Activated naive CD8-positive, alpha-beta T cell (primary cell): ENCODE measurements at regions not wholly inside any gene's neighbourhood (a gene's known extent, or its start where the extent isn't known, plus 50 kb on each side); places are given as distances from the start of the nearest gene placed in this dataset.

Experiments
- H3K27ac Mint-ChIP-seq: one replicate; pipeline ENCODE4 v1.8.0; 2021; ENCODE audit warnings: mixed read lengths
- H3K27me3 Mint-ChIP-seq: one replicate; pipeline ENCODE4 v1.8.0; 2021; ENCODE audit warnings: mixed read lengths
- H3K36me3 Mint-ChIP-seq: one replicate; pipeline ENCODE4 v1.8.0; 2021; ENCODE audit warnings: mixed read lengths
- H3K4me1 Mint-ChIP-seq: one replicate; pipeline ENCODE4 v1.8.0; 2021; ENCODE audit warnings: low read depth, mixed read lengths
- H3K4me3 Mint-ChIP-seq: one replicate; pipeline ENCODE4 v1.8.0; 2021; ENCODE audit warnings: mild to moderate bottlenecking, mixed read lengths
- H3K9me3 Mint-ChIP-seq: one replicate; pipeline ENCODE4 v1.8.0; 2021; ENCODE audit warnings: low read depth, mixed read lengths

GRCh38 chr2:19300961-19301360 lies 57.5 kb downstream of the OSR1 start:
- Mint-ChIP-seq H3K4me1 (no peaks in the 10 kb centered on the region), H3K4me3 (no peak overlapping the region), H3K27ac (no peak overlapping the region), H3K36me3 (peaks cover 10% of the 10 kb centered on the region), H3K9me3 (no peaks in the 10 kb centered on the region), H3K27me3 (no peaks in the 10 kb centered on the region)

DNA sequence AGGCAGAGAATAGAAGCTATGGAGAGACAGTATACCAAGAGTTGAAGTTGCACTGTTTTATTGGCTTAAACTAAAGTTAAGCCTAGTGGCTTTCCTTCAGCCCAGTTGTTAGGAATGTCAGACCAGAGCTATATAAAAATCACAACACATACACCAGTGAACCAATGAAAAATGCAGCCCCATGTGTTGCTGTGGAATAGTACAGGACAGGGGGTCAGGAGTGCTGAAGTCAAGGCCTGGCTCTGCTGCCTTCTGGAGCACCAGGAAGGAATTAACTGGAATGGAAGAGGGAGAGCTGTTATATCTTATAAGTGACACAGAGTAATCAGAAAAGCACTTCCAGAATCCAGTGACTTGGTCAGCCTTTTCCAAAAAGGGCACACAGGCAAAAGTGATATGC lies 58.9 kb downstream of the OSR1 start:
- no peak overlapping the region for H3K4me3 Mint-ChIP-seq
- no peaks in the 10 kb centered on the region for H3K4me1 Mint-ChIP-seq
- no peaks in the 10 kb centered on the region for H3K27me3 Mint-ChIP-seq
- H3K36me3 Mint-ChIP-seq, result peaks cover 3% of the 10 kb centered on the region
- H3K27ac Mint-ChIP-seq, result no peak overlapping the region
- H3K9me3 Mint-ChIP-seq, result no peaks in the 10 kb centered on the region

DNA sequence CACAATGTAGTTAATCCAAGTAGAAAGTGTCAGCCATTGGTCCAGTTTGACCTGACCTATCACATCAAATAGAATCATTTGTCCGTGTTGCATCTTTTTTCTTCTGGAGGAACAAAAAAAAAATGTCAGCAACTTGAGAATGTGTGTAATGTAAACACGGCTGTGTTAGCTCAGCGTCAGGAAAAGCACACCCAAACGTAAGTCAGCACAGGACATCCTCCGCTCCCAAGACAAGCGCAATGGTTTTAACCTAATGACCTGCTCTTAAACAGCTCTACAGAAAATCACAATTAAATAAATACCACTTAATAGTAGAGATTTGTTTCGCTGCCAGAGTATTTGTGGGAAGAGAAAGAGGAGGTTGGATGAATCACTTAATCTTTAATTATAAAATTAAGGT lies 59.4 kb downstream of the OSR1 start:
- no peaks in the 10 kb centered on the region for H3K36me3 Mint-ChIP-seq

GRCh38 chr2:19297716-19298115 lies 60.7 kb downstream of the OSR1 start:
- Mint-ChIP-seq H3K4me1 (no peaks in the 10 kb centered on the region), H3K4me3 (no peak overlapping the region), H3K27ac (no peak overlapping the region), H3K9me3 (no peaks in the 10 kb centered on the region), H3K27me3 (no peaks in the 10 kb centered on the region), H3K36me3 (no peaks in the 10 kb centered on the region)

More for the DNA sequence above, 59.4 kb downstream of the OSR1 start:
- no peaks in the 10 kb centered on the region for H3K27me3 Mint-ChIP-seq
- no peak overlapping the region for H3K4me3 Mint-ChIP-seq
- H3K27ac Mint-ChIP-seq, result no peak overlapping the region
- no peaks in the 10 kb centered on the region for H3K9me3 Mint-ChIP-seq
- H3K4me1 Mint-ChIP-seq, result no peaks in the 10 kb centered on the region

DNA sequence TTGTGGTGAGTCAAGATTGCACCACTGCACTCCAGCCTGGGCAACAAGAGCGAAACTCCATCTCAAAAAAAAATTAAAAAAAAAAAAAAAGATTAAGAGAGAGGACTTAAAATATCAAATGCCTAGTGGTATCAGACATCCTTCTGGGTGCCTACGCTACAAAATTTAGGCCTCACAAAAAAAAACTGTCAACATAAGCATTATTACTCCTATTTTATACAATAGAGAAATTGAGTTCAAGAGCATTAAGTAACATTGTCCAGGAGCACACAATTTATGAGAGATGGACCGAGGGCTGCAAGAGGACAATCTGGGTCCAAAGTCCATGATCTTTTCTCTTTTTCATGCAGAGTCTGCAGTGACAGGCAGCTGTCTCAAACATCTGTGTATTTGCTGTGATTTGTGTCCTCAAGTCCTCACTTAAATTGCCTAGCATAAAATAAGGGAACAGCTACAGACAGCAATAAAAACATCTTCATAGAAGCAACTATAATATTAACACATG lies 62.4 kb downstream of the OSR1 start:
- no peaks in the 10 kb centered on the region for H3K9me3 Mint-ChIP-seq
- no peaks in the 10 kb centered on the region for H3K36me3 Mint-ChIP-seq

DNA sequence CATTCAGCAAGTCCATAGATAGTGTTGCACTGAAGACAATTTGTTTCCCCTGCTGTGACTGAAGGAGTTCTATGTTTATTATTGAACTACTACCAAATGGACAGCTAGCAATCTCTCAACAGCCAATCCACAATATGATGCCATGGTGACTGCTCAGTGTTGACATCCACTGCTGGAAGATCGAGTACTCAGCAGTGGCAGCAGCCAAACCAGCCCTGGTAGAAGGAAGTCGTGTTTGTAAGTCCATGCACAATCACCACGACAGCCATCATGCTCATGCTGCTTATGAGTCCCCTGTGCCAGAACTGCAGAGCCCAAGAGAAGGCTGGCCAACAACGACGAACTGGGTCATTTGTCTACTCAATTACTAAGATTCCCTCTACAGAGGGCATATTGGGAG lies 66.4 kb downstream of the OSR1 start:
- no peaks in the 10 kb centered on the region for H3K36me3 Mint-ChIP-seq
- H3K27me3 Mint-ChIP-seq, result no peaks in the 10 kb centered on the region
- no peak overlapping the region for H3K27ac Mint-ChIP-seq
- H3K4me1 Mint-ChIP-seq, result peaks cover 3% of the 10 kb centered on the region
- H3K9me3 Mint-ChIP-seq, result no peaks in the 10 kb centered on the region
- H3K4me3 Mint-ChIP-seq, result no peak overlapping the region

More for the DNA sequence above, 62.4 kb downstream of the OSR1 start:
- no peak overlapping the region for H3K27ac Mint-ChIP-seq
- no peak overlapping the region for H3K4me3 Mint-ChIP-seq
- H3K27me3 Mint-ChIP-seq, result no peaks in the 10 kb centered on the region
- H3K4me1 Mint-ChIP-seq, result peaks cover 3% of the 10 kb centered on the region

DNA sequence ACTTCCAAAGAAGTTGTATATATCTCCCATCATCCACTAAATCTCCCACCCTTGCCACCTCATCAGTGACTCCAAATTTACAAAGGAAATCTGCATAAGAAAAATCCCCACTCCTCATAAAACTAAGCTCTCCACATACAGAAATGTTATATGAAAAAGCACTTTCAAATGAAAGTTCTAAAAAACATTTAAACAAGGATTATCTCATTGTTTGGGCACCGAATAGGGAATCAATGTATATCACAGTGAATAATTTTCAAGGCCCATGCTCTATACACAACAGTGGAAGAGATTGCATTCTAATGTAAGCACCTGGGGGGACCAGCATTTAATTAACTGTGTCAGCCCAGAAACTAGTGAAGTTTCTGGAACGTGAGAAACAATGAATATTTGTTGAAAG lies 70.1 kb downstream of the OSR1 start:
- no peak overlapping the region for H3K4me3 Mint-ChIP-seq
- no peaks in the 10 kb centered on the region for H3K9me3 Mint-ChIP-seq
- H3K4me1 Mint-ChIP-seq, result peaks cover 3% of the 10 kb centered on the region
- H3K36me3 Mint-ChIP-seq, result peaks cover 10% of the 10 kb centered on the region
- no peak overlapping the region for H3K27ac Mint-ChIP-seq
- no peaks in the 10 kb centered on the region for H3K27me3 Mint-ChIP-seq

DNA sequence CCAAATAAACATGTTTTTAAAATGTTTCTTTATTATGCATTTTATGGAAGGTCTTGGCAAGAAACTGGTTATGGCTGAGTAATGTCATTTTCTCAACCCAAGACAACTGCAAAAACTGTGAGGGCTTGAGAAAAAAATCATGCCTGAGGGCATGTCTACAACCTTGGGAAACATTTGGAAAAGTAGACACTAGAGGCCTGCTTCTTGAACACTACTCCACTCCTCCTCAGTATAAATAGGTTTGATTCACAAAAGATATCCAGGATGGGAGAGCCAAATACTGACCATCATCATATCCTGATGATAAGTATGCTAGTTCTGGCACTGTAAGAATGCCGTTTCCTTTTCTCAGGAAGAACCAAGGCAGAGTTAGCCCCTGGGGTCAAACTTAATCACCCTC lies 71.1 kb downstream of the OSR1 start:
- peaks cover 1% of the 10 kb centered on the region for H3K4me1 Mint-ChIP-seq

DNA sequence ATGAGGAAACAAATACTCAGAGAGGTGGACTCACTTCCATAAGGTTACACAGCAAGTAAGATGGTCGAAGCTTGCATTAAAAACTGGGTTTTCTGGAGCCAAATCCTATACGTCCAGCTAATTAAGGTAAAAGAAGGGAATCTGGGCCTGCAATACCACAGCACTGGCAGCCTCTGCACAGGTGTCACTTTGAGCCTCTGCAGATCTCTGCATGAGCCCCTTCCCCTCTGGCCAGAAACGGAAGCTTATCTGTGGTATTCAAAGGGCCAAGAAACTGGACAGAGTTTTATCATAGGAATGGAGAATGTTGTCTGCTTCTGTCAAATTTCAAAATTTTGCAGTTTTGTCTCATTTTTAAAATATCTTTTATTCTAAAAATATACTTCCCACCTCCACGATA lies 76.1 kb downstream of the OSR1 start:
- Mint-ChIP-seq H3K4me3 (no peak overlapping the region), H3K4me1 (no peaks in the 10 kb centered on the region), H3K27me3 (no peaks in the 10 kb centered on the region), H3K27ac (no peak overlapping the region), H3K9me3 (peaks cover 4% of the 10 kb centered on the region), H3K36me3 (peaks cover 16% of the 10 kb centered on the region)

More for the DNA sequence above, 71.1 kb downstream of the OSR1 start:
- no peaks in the 10 kb centered on the region for H3K9me3 Mint-ChIP-seq
- H3K27me3 Mint-ChIP-seq, result no peaks in the 10 kb centered on the region
- H3K27ac Mint-ChIP-seq, result no peak overlapping the region
- H3K36me3 Mint-ChIP-seq, result peaks cover 16% of the 10 kb centered on the region
- H3K4me3 Mint-ChIP-seq, result no peak overlapping the region

- Mint-ChIP-seq H3K27ac (no peak overlapping the region), H3K36me3 (no peaks in the 10 kb centered on the region), H3K27me3 (no peaks in the 10 kb centered on the region), H3K9me3 (no peaks in the 10 kb centered on the region), H3K4me3 (no peak overlapping the region), H3K4me1 (no peaks in the 10 kb centered on the region)
Measured at GRCh38 chr2:19274439-19274838, 84.0 kb downstream of the OSR1 start.

- H3K27me3 Mint-ChIP-seq, result no peaks in the 10 kb centered on the region
- H3K27ac Mint-ChIP-seq, result no peak overlapping the region
- H3K36me3 Mint-ChIP-seq, result no peaks in the 10 kb centered on the region
- H3K9me3 Mint-ChIP-seq, result peaks cover 4% of the 10 kb centered on the region
- H3K4me3 Mint-ChIP-seq, result no peak overlapping the region
- no peaks in the 10 kb centered on the region for H3K4me1 Mint-ChIP-seq
Measured at GRCh38 chr2:19272941-19273470, 85.4 kb downstream of the OSR1 start.

DNA sequence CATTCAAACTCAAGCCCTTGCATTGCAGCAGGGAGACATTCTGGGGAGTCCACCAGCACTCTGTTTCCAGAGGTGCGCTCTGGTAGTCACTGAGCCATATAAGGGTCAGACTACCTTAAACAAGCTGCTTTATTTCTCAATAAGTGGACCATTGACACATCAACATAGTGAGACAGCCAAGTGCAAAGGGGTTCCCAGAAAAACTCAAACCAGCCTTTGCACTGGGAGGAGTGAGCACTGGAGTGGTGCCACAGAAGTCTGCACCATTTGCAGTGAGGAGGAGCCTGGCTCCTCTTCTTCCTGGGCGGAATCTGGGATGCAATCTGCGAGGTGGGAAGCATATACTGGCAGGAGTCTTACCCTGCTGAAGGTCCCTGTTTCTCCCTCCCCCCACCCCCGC lies 86.4 kb downstream of the OSR1 start:
- Mint-ChIP-seq H3K36me3 (no peaks in the 10 kb centered on the region), H3K27ac (no peak overlapping the region), H3K4me3 (no peak overlapping the region), H3K27me3 (no peaks in the 10 kb centered on the region), H3K4me1 (no peaks in the 10 kb centered on the region), H3K9me3 (peaks cover 4% of the 10 kb centered on the region)

GRCh38 chr2:19264852-19265251 lies 93.6 kb downstream of the OSR1 start:
- H3K9me3 Mint-ChIP-seq, result peaks cover 4% of the 10 kb centered on the region
- no peak overlapping the region for H3K4me3 Mint-ChIP-seq
- no peaks in the 10 kb centered on the region for H3K27me3 Mint-ChIP-seq
- no peaks in the 10 kb centered on the region for H3K4me1 Mint-ChIP-seq
- peaks cover 2% of the 10 kb centered on the region for H3K36me3 Mint-ChIP-seq
- no peak overlapping the region for H3K27ac Mint-ChIP-seq

- Mint-ChIP-seq H3K4me1 (no peaks in the 10 kb centered on the region), H3K4me3 (no peak overlapping the region), H3K36me3 (peaks cover 2% of the 10 kb centered on the region), H3K27ac (no peak overlapping the region), H3K9me3 (no peaks in the 10 kb centered on the region), H3K27me3 (no peaks in the 10 kb centered on the region)
Measured at GRCh38 chr2:19262150-19262549, 96.3 kb downstream of the OSR1 start.

DNA sequence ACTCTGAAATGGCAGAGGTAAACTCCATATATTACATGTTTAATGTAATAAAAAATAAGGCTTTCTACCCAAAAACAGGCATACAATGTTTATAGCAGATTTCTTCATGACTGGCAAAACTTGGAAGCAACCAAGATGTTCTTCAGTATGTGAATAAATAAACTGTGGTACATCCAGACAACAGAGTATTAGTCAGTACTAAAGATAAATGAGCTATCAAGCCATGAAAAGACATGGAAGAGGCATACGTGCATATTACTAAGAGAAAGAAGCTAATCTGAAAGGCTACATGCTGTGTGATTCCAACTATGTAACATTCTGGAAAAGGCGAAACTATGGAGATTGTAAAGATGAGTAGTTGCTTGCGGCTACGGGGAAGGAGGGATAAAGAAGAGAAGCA lies 97.4 kb downstream of the OSR1 start:
- Mint-ChIP-seq H3K4me3 (no peak overlapping the region), H3K27ac (no peak overlapping the region), H3K36me3 (peaks cover 2% of the 10 kb centered on the region), H3K27me3 (no peaks in the 10 kb centered on the region), H3K9me3 (no peaks in the 10 kb centered on the region), H3K4me1 (no peaks in the 10 kb centered on the region)

DNA sequence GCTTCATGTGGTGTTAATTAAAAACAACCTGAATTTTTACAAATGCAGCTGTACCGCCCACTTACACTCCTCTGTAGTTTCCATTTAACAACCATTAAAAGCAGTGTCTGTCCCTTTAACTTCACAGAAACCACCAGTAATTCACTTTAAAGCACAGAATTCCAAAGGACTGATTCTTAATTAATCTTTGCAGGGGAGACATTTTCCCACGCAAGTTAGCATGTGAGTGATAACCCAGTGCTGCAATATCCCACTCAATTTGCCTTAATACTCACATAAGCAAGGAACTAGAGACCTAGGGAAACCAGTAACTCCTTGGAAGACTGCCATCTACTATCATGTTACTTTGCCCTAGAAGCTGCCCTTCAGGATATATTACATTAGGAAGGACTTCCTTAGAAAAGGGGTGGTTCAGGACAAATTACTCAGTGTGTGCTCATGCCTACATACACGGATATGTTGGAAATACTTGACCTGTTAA lies 102.3 kb downstream of the OSR1 start:
- Mint-ChIP-seq H3K27ac (no peak overlapping the region), H3K36me3 (peaks cover 7% of the 10 kb centered on the region), H3K27me3 (no peaks in the 10 kb centered on the region)

More for the DNA sequence above, 102.3 kb downstream of the OSR1 start:
- Mint-ChIP-seq H3K4me1 (no peaks in the 10 kb centered on the region), H3K9me3 (peaks cover 3% of the 10 kb centered on the region), H3K4me3 (no peak overlapping the region)
